GM18870 (cell line): ENCODE measurements at regions not wholly inside any gene's neighbourhood (a gene's known extent, or its start where the extent isn't known, plus 50 kb on each side); places are given as distances from the start of the nearest gene placed in this dataset.

Experiments used
- ATAC-seq: cut with Tn5 transposase; IDR thresholded peaks from one replicate; pipeline ENCODE4 v1.9.1; 2021; ENCODE audit warnings: moderate library complexity; ENCODE audit not compliant: unreplicated experiment

GRCh38 chr20:6693178-6693807 is 74.2 kb upstream of the BMP2 start:
- ATAC-seq, result no peak

- no peak for ATAC-seq
Measured at GRCh38 chr20:6692566-6693173, 74.8 kb upstream of the BMP2 start.

- no peak for ATAC-seq
Measured at GRCh38 chr20:6691516-6691915, 76.0 kb upstream of the BMP2 start.

GRCh38 chr20:6689339-6689973 is 78.0 kb upstream of the BMP2 start:
- no peak for ATAC-seq

- peak; percentile 81 for ATAC-seq
Measured at GRCh38 chr20:6686171-6686570, 81.3 kb upstream of the BMP2 start.

GRCh38 chr20:6685626-6686025 is 81.9 kb upstream of the BMP2 start:
- no peak for ATAC-seq

- ATAC-seq, result no peak
Measured at GRCh38 chr20:6685181-6685582, 82.3 kb upstream of the BMP2 start.

GRCh38 chr20:6683021-6683977 is 84.2 kb upstream of the BMP2 start:
- no peak for ATAC-seq

GRCh38 chr20:6680854-6681253 is 86.6 kb upstream of the BMP2 start:
- ATAC-seq, result no peak

- ATAC-seq, result no peak
Measured at GRCh38 chr20:6680441-6680840, 87.0 kb upstream of the BMP2 start.

GRCh38 chr20:6679086-6679485 is 88.4 kb upstream of the BMP2 start:
- no peak for ATAC-seq

GRCh38 chr20:6678101-6678500 is 89.4 kb upstream of the BMP2 start:
- ATAC-seq, result no peak

- no peak for ATAC-seq
Measured at GRCh38 chr20:6674831-6675230, 92.7 kb upstream of the BMP2 start.

GRCh38 chr20:6673071-6673470 is 94.4 kb upstream of the BMP2 start:
- no peak for ATAC-seq

- no peak for ATAC-seq
Measured at GRCh38 chr20:6671829-6672228, 95.7 kb upstream of the BMP2 start.

- ATAC-seq, result no peak
Measured at GRCh38 chr20:6668546-6668945, 98.9 kb upstream of the BMP2 start.

GRCh38 chr20:6665621-6666355 is 101.7 kb upstream of the BMP2 start:
- ATAC-seq, result no peak

- ATAC-seq, result no peak
Measured at GRCh38 chr20:6665161-6665560, 102.3 kb upstream of the BMP2 start.

- no peak for ATAC-seq
Measured at GRCh38 chr20:6664574-6664973, 102.9 kb upstream of the BMP2 start.

- no peak for ATAC-seq
Measured at GRCh38 chr20:6663751-6664388, 103.6 kb upstream of the BMP2 start.
